DOHH2 (cell line): ENCODE measurements at regions not wholly inside any gene's neighbourhood (a gene's known extent, or its start where the extent isn't known, plus 50 kb on each side); places are given as distances from the start of the nearest gene placed in this dataset.

Source experiments
- EZH2phosphoT487 ChIP-seq: fragments of 200-600 bp; sonication (generic); IDR thresholded peaks from 2 replicates; pipeline ENCODE4 v1.6.1; 2017; ENCODE audit warnings: borderline replicate concordance, mild to moderate bottlenecking, antibody characterized with exemption, low read length, moderate library complexity, mixed read lengths
- TF ChIP-seq, protein P1 (sequence below): fragments of 200-600 bp; sonication (generic); IDR thresholded peaks from one replicate; pipeline ENCODE4 v1.5.1; 2014; ENCODE audit warnings: antibody characterized with exemption, mild to moderate bottlenecking, low read depth, low read length; ENCODE audit not compliant: poor library complexity, severe bottlenecking

DNA sequence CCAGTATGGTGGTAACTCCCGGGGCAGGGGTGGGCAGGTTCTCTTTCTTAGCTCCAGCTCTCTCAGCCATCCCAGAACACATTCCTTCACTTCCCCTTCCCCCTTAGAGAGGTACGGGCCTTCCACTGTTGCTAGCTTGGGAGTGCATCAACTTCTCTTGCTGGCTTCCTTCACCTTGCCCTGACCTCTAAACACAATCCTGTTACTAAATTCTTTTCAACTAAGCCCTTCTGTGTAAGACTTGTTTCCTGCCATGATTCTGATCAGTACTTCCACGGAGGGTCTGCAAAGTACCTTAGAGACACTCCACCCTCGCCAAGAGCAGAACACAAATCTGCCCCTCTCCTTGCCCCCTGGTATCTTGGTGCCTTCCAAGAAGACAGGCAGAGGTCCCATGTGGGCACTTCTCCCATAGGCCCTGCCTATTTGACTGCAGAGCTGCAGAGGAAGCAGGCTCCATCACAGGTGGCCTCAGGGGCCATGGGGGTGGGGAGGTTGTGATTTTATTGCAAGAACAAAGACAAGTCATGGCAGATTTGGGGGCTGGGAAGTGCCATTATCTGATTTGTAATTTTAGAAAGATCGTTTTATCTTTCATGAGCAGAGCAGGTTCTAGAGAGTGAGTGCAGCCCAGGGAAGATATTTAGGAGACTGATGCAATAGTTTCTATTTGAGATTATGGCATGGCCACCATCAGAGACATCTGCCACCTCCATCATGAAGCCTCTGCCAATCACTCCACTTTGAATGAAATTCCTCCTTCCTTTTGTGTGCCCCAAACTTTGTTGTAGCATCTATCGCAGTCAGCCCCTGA lies 182.5 kb upstream of the JUN start:
- TF ChIP-seq, protein P1, sequence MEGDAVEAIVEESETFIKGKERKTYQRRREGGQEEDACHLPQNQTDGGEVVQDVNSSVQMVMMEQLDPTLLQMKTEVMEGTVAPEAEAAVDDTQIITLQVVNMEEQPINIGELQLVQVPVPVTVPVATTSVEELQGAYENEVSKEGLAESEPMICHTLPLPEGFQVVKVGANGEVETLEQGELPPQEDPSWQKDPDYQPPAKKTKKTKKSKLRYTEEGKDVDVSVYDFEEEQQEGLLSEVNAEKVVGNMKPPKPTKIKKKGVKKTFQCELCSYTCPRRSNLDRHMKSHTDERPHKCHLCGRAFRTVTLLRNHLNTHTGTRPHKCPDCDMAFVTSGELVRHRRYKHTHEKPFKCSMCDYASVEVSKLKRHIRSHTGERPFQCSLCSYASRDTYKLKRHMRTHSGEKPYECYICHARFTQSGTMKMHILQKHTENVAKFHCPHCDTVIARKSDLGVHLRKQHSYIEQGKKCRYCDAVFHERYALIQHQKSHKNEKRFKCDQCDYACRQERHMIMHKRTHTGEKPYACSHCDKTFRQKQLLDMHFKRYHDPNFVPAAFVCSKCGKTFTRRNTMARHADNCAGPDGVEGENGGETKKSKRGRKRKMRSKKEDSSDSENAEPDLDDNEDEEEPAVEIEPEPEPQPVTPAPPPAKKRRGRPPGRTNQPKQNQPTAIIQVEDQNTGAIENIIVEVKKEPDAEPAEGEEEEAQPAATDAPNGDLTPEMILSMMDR = no peak
- TF ChIP-seq EZH2phosphoT487 = no peak
